Left lung (tissue), 4 donors: ENCODE measurements at regions not wholly inside any gene's neighbourhood (a gene's known extent, or its start where the extent isn't known, plus 50 kb on each side); places are given as distances from the start of the nearest gene placed in this dataset.
A peak's percentile ranks its signal among the peaks of the same experiment; 100 is the strongest.

Source experiments
- ATAC-seq: fragments of 200-7000 bp; cut with Tn5 transposase; one replicate; pipeline ENCODE4 v1.9.1; 2020; ENCODE audit warnings: moderate library complexity
- DNase-seq, 4 donors: peaks; one replicate each; pipeline ENCODE4 v3.0.0-alpha.2; 2013 to 2020
- H3K27ac ChIP-seq, 2 donors: fragments of 200-600 bp; sonication (generic) in 1 of 2; one replicate each; pipeline versions ENCODE4 v1.5.0 to v1.8.0; 2020 to 2021
- H3K27me3 ChIP-seq, 2 donors: fragments of 200-600 bp; sonication (generic) in 1 of 2; one replicate each; pipeline versions ENCODE4 v1.5.0 to v1.8.0; 2020 to 2021
- H3K36me3 ChIP-seq, 2 donors: fragments of 200-600 bp; sonication (generic) in 1 of 2; one replicate each; pipeline versions ENCODE4 v1.5.0 to v1.8.0; 2020 to 2021
- H3K4me1 ChIP-seq, 2 donors: fragments of 200-600 bp; one replicate each; pipeline ENCODE4 v1.8.0; 2021
- H3K4me3 ChIP-seq, 2 donors: fragments of 200-600 bp; sonication (generic) in 1 of 2; one replicate each; pipeline versions ENCODE4 v1.5.0 to v1.8.0; 2020 to 2021; ENCODE audit warnings: mild to moderate bottlenecking in 1 of 2
- H3K9me3 ChIP-seq, 2 donors: fragments of 200-600 bp; sonication (generic) in 1 of 2; one replicate each; pipeline versions ENCODE4 v1.5.0 to v1.8.0; 2020 to 2021
- intact Hi-C, 2 donors: fragments of 100-400 bp; cut with DNase I; formaldehyde crosslinking; loops; one replicate each; pipeline versions ENCODE4 v1.11.2 to v1.14.2; 2022
- TF ChIP-seq, protein P1 (sequence below), 2 donors: fragments of 200-600 bp; sonication (generic) in 1 of 2; IDR thresholded peaks; one replicate each; pipeline versions ENCODE4 v1.5.0 to v1.8.0; 2021; ENCODE audit warnings: antibody characterized with exemption in 2 of 2
- donor health status: DM: no; HTN: yes; CAD: no.
- donor health status: DM: no; HTN: no; CAD: no.

DNA sequence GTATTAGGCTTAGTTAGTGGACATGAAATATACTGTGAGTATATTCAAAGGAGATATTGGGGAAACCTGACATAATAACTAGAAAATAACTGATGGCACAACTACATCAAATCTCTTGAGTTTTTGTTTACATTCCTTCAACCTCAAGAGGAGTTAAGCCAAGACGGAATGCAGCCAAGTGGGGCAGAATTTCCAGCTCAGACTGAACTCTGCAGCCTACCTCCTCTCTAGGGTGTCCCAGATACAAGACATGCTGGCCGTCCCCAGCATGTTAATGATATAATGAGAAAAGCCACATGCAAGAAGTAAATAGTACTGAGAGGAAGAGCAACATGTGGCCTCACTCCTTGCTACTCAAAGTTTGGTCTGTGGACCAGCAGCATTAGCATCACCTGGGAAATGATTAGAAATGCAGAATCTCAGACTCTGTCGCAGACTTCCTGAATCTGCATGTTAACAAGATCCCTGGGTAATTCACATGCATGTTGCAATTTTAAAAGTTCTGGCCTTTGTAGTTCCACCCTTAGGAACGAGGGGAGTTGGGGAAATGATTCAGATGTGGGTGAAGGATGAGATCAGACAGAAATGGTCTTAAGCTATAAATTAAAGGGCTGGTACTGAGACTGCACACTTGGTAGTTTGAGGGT is 118.4 kb upstream of the CACUL1 start:
- DNase-seq: peak in 3 of 4 donors; percentile 24 to 45 (median 37)
- Histone ChIP-seq H3K4me3 (no peak overlapping the region), H3K27ac (no peak overlapping the region), H3K4me1 (peaks cover 11 to 19% of the 10 kb centered on the region in 2 donors), H3K27me3 (no peaks in the 10 kb centered on the region), H3K36me3 (no peaks in the 10 kb centered on the region), H3K9me3 (peaks cover 0 to 5% of the 10 kb centered on the region in 2 donors)
- peak; percentile 81 for ATAC-seq
- TF ChIP-seq, protein P1, sequence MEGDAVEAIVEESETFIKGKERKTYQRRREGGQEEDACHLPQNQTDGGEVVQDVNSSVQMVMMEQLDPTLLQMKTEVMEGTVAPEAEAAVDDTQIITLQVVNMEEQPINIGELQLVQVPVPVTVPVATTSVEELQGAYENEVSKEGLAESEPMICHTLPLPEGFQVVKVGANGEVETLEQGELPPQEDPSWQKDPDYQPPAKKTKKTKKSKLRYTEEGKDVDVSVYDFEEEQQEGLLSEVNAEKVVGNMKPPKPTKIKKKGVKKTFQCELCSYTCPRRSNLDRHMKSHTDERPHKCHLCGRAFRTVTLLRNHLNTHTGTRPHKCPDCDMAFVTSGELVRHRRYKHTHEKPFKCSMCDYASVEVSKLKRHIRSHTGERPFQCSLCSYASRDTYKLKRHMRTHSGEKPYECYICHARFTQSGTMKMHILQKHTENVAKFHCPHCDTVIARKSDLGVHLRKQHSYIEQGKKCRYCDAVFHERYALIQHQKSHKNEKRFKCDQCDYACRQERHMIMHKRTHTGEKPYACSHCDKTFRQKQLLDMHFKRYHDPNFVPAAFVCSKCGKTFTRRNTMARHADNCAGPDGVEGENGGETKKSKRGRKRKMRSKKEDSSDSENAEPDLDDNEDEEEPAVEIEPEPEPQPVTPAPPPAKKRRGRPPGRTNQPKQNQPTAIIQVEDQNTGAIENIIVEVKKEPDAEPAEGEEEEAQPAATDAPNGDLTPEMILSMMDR (IDR thresholded peaks at IDR 0.05): no peak
- intact Hi-C loops: no loop called here

DNA sequence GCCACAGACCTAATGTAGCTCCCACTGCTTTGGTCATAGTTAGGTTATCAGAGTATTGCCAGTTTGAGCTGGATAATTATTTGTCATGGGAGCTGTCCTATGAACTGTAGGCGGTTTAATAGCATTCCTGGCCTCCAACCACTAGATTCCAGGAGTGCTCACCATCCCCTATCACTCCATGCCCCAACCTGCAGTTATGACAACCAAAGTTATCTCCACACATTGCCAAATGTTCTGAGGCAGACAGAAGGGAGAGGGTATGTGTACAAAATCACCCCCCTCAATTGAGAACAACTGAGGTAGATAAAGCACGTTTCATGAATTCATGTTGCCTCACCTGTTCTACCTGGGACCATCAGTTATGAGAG is 119.0 kb upstream of the CACUL1 start:
- peaks cover 0 to 5% of the 10 kb centered on the region in 2 donors for H3K9me3 ChIP-seq
- no peak for ATAC-seq
- intact Hi-C loops: no loop called here
- no peak overlapping the region for H3K27ac ChIP-seq
- TF ChIP-seq, protein P1 (IDR thresholded peaks at IDR 0.05): no peak
- H3K4me3 ChIP-seq: no peak overlapping the region
- no peak for DNase-seq
- peaks cover 11 to 19% of the 10 kb centered on the region in 2 donors for H3K4me1 ChIP-seq
- no peaks in the 10 kb centered on the region for H3K27me3 ChIP-seq
- no peaks in the 10 kb centered on the region for H3K36me3 ChIP-seq

DNA sequence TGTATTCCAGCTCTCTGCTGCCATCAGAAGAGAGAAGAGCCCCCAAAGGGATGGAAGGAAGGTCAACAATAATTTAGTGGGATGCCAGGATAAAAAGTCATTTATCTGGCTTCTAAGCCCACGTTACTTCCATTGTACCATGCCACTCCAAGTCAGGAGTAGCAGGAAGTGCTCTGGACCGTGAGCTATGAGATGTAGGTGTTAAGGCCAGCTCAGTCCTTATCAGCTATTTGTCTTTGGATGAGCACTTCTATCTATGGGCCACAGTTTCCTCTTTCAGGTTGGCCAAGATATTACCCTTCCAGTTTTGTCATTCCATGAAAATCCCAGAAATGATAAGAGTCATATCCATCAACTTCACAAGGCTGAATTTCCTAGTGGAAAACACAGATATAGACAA is 119.4 kb upstream of the CACUL1 start:
- no peak overlapping the region for H3K4me3 ChIP-seq
- no peak for DNase-seq
- H3K4me1 ChIP-seq: peaks cover 11 to 19% of the 10 kb centered on the region in 2 donors
- ATAC-seq: no peak
- no peaks in the 10 kb centered on the region for H3K27me3 ChIP-seq
- TF ChIP-seq, protein P1 (IDR thresholded peaks at IDR 0.05): no peak
- H3K9me3 ChIP-seq: peaks cover 0 to 5% of the 10 kb centered on the region in 2 donors
- no peaks in the 10 kb centered on the region for H3K36me3 ChIP-seq
- no peak overlapping the region for H3K27ac ChIP-seq
- intact Hi-C loops: no loop called here

DNA sequence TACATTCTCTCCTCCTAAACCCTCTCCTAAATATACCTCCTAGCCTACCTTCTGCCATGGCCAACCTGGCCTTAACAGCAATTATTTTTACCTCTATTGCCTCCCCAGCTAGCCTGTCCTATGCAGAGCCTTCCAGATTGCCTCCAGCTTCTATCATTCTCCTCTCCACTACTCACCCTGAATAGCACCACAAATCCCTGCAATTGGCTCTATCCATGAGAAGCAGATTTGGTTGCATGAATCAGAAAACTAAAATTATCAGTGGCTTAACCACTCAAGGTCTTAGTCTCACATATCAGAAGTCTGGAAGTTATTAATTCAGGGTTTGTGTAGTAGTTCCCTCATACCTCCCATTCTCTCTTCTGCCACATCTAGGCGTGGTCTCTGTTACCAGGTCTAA is 120.3 kb upstream of the CACUL1 start:
- Histone ChIP-seq H3K27me3 (no peaks in the 10 kb centered on the region), H3K9me3 (peaks cover 0 to 5% of the 10 kb centered on the region in 2 donors), H3K27ac (no peak overlapping the region), H3K4me3 (no peak overlapping the region), H3K4me1 (peaks cover 11 to 18% of the 10 kb centered on the region in 2 donors), H3K36me3 (no peaks in the 10 kb centered on the region)
- ATAC-seq: no peak
- TF ChIP-seq, protein P1 (IDR thresholded peaks at IDR 0.05): no peak
- no peak for DNase-seq
- intact Hi-C loops: no loop called here

DNA sequence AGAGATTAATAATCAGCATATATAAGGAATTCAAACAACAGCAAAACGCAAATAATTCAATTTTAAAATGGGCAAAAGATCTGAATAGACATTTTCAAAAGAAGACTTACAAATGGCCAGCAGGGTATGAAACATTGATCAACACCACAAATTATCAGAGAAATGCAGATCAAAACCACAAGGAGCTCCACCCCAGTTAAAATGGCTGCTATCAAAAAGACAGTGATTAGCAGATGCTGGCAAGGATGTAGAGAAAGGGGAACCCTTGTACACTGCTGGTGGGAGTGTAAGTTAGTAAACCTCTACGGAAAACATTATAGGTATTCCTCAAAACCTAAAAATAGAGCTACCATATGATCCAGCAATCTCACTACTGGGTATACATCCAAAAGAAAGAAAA is 128.0 kb upstream of the CACUL1 start:
- H3K4me1 ChIP-seq: no peaks in the 10 kb centered on the region
- no peak for DNase-seq
- H3K9me3 ChIP-seq: no peaks in the 10 kb centered on the region
- TF ChIP-seq, protein P1 (IDR thresholded peaks at IDR 0.05): no peak
- no peak overlapping the region for H3K4me3 ChIP-seq
- no peaks in the 10 kb centered on the region for H3K36me3 ChIP-seq
- no peaks in the 10 kb centered on the region for H3K27me3 ChIP-seq
- H3K27ac ChIP-seq: no peak overlapping the region
- intact Hi-C loops: no loop called here
- ATAC-seq: no peak
